AG09309 (cell line): ENCODE measurements at regions not wholly inside any gene's neighbourhood (a gene's known extent, or its start where the extent isn't known, plus 50 kb on each side); places are given as distances from the start of the nearest gene placed in this dataset.

Source experiments
- DNase-seq: peaks from one replicate; pipeline ENCODE4 v3.0.0-alpha.2; 2010; ENCODE audit warnings: low read depth
- H3K4me3 ChIP-seq: 2 replicates; pipeline ENCODE4 v1.5.1; 2011; ENCODE audit warnings: mild to moderate bottlenecking, low read depth, low read length, moderate library complexity; ENCODE audit not compliant: control insufficient read depth
- CTCF ChIP-seq: IDR thresholded peaks from 2 replicates; pipeline ENCODE4 v1.5.1; 2011; ENCODE audit warnings: mild to moderate bottlenecking, low read depth, low read length, inconsistent platforms; ENCODE audit not compliant: insufficient read depth, control insufficient read depth; ENCODE audit errors: missing control alignments

GRCh38 chr10:8245814-8246142 lies 191.3 kb downstream of the GATA3 start:
- no peak for TF ChIP-seq CTCF
- no peak for DNase-seq
- H3K4me3 ChIP-seq = no peak overlapping the region

- no peak overlapping the region for H3K4me3 ChIP-seq
- no peak for DNase-seq
- no peak for TF ChIP-seq CTCF
Measured at GRCh38 chr10:8246548-8246947, 192.1 kb downstream of the GATA3 start.

- H3K4me3 ChIP-seq = no peak overlapping the region
- no peak for TF ChIP-seq CTCF
- DNase-seq = no peak
Measured at GRCh38 chr10:8247191-8247590, 192.7 kb downstream of the GATA3 start.

GRCh38 chr10:8248868-8249267 lies 194.4 kb downstream of the GATA3 start:
- no peak for DNase-seq
- TF ChIP-seq CTCF = no peak

GRCh38 chr10:8254350-8254749 lies 199.9 kb downstream of the GATA3 start:
- H3K4me3 ChIP-seq = no peak overlapping the region
- DNase-seq = no peak
- no peak for TF ChIP-seq CTCF

More at GRCh38 chr10:8248868-8249267, 194.4 kb downstream of the GATA3 start:
- H3K4me3 ChIP-seq = no peak overlapping the region

- no peak for DNase-seq
- no peak overlapping the region for H3K4me3 ChIP-seq
- no peak for TF ChIP-seq CTCF
Measured at GRCh38 chr10:8255301-8255700, 200.8 kb downstream of the GATA3 start.

- H3K4me3 ChIP-seq = no peak overlapping the region
- no peak for DNase-seq
- TF ChIP-seq CTCF = no peak
Measured at GRCh38 chr10:8260645-8261044, 206.2 kb downstream of the GATA3 start.
